PC-9 (cell line): ENCODE measurements at regions not wholly inside any gene's neighbourhood (a gene's known extent, or its start where the extent isn't known, plus 50 kb on each side); places are given as distances from the start of the nearest gene placed in this dataset.

Experiments used
- CTCF ChIP-seq: fragments of 200-600 bp; sonication (generic); conservative IDR thresholded peaks from 2 replicates; pipeline ENCODE4 v1.6.1; 2017; ENCODE audit warnings: mixed run types, antibody characterized with exemption, mild to moderate bottlenecking, moderate library complexity
- EZH2 ChIP-seq: fragments of 200-600 bp; sonication (generic); IDR thresholded peaks from 2 replicates; pipeline ENCODE4 v1.8.0; 2017; ENCODE audit warnings: antibody characterized with exemption, low read depth

GRCh38 chr14:46352844-46353243 is 298.7 kb downstream of the RPL10L start:
- TF ChIP-seq CTCF (no peak), EZH2 (no peak)
